ENCODE measurements at regions not wholly inside any gene's neighbourhood (a gene's known extent, or its start where the extent isn't known, plus 50 kb on each side); places are given as distances from the start of the nearest gene placed in this dataset.

DNA sequence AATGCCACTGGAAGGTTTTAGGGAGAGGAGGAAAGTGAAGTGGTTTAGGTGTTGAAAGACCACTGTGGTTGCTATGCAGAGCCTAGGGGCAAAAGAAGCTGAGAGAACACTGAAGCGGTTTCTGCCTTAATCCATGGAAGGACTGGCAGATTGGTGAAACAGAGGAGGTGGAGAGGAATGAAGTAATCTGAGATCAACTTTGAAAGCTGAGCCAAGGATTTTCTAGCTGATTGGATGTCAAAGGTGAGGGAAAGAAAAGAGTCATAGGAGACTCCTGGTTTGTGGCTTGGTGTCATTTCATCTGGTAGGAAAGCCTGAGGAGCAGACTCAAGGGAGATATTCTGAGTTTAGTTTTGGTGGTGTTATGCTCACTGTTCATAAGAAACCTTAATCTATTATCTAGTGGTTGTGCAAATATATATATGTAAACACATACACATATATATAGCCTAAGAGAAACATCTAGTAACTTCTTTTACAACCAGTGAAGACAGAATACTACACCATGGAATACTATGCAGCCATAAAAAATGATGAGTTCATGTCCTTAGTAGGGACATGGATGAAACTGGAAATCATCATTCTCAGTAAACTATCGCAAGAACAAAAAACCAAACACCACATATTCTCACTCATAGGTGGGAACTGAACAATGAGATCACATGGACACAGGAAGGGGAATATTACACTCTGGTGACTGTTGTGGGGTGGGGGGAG, 134.1 kb upstream of the CREB1 start:
- no peak for TF ChIP-seq NFIC (IDR thresholded peaks at IDR 0.05)
- no peak for TF ChIP-seq ZBTB7A (IDR thresholded peaks at IDR 0.05; ENCODE audit: low read depth)
- TF ChIP-seq TAF1 (IDR thresholded peaks at IDR 0.05; ENCODE audit: low read depth): no peak
- TF ChIP-seq EP300 (IDR thresholded peaks at IDR 0.05; ENCODE audit: borderline replicate concordance): no peak
- TF ChIP-seq, protein P1, sequence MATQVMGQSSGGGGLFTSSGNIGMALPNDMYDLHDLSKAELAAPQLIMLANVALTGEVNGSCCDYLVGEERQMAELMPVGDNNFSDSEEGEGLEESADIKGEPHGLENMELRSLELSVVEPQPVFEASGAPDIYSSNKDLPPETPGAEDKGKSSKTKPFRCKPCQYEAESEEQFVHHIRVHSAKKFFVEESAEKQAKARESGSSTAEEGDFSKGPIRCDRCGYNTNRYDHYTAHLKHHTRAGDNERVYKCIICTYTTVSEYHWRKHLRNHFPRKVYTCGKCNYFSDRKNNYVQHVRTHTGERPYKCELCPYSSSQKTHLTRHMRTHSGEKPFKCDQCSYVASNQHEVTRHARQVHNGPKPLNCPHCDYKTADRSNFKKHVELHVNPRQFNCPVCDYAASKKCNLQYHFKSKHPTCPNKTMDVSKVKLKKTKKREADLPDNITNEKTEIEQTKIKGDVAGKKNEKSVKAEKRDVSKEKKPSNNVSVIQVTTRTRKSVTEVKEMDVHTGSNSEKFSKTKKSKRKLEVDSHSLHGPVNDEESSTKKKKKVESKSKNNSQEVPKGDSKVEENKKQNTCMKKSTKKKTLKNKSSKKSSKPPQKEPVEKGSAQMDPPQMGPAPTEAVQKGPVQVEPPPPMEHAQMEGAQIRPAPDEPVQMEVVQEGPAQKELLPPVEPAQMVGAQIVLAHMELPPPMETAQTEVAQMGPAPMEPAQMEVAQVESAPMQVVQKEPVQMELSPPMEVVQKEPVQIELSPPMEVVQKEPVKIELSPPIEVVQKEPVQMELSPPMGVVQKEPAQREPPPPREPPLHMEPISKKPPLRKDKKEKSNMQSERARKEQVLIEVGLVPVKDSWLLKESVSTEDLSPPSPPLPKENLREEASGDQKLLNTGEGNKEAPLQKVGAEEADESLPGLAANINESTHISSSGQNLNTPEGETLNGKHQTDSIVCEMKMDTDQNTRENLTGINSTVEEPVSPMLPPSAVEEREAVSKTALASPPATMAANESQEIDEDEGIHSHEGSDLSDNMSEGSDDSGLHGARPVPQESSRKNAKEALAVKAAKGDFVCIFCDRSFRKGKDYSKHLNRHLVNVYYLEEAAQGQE (IDR thresholded peaks at IDR 0.05; ENCODE audit: low read depth): no peak
- TF ChIP-seq TCF12 (IDR thresholded peaks at IDR 0.05; ENCODE audit: low read depth): no peak

All from Ishikawa (cell line).